Astrocyte (in vitro differentiated cells and primary cell): ENCODE measurements at regions not wholly inside any gene's neighbourhood (a gene's known extent, or its start where the extent isn't known, plus 50 kb on each side); places are given as distances from the start of the nearest gene placed in this dataset.

Source experiments
- DNase-seq: peaks from one replicate; pipeline ENCODE4 v3.0.0-alpha.2; 2010; ENCODE audit warnings: low read depth
- FAIRE-seq: peaks from 2 replicates; lab custom pipeline; 2011; peaks lifted over from hg19 to GRCh38; lab: Jason Lieb, UNC
- H2AFZ ChIP-seq: 2 replicates; pipeline ENCODE4 v1.6.0; 2012; ENCODE audit warnings: low read depth, low read length, inconsistent platforms
- H3K27ac ChIP-seq: 2 replicates; pipeline ENCODE4 v1.5.1; 2011; ENCODE audit warnings: low read depth, low read length, inconsistent platforms
- H3K27me3 ChIP-seq: 2 replicates; pipeline ENCODE4 v1.6.0; 2011; ENCODE audit warnings: low read length, inconsistent platforms; ENCODE audit not compliant: insufficient read depth
- H3K36me3 ChIP-seq: 2 replicates; pipeline ENCODE4 v1.5.1; 2011; ENCODE audit warnings: low read length, inconsistent platforms; ENCODE audit not compliant: insufficient read depth
- H3K4me1 ChIP-seq: 2 replicates; pipeline ENCODE4 v1.5.1; 2011; ENCODE audit warnings: low read length, inconsistent platforms; ENCODE audit not compliant: insufficient read depth
- H3K4me2 ChIP-seq: 2 replicates; pipeline ENCODE4 v1.6.0; 2012; ENCODE audit warnings: low read length, inconsistent platforms
- H3K4me3 ChIP-seq: 2 replicates; pipeline ENCODE4 v1.5.1; 2011; ENCODE audit warnings: low read depth, mild to moderate bottlenecking, low read length, inconsistent platforms; ENCODE audit not compliant: insufficient read depth
- H3K79me2 ChIP-seq: 2 replicates; pipeline ENCODE4 v1.6.0; 2012; ENCODE audit warnings: mild to moderate bottlenecking, low read length, inconsistent platforms; ENCODE audit not compliant: insufficient read depth
- H3K9ac ChIP-seq: 2 replicates; pipeline ENCODE4 v1.6.0; 2012; ENCODE audit warnings: mild to moderate bottlenecking, low read length, inconsistent platforms
- H3K9me3 ChIP-seq: 2 replicates; pipeline ENCODE4 v1.5.1; 2012; ENCODE audit warnings: low read depth, mild to moderate bottlenecking, low read length, inconsistent platforms; ENCODE audit not compliant: insufficient read depth
- H4K20me1 ChIP-seq: 2 replicates; pipeline ENCODE4 v1.6.0; 2012; ENCODE audit warnings: low read length, inconsistent platforms; ENCODE audit not compliant: insufficient read depth
- H3K27ac Mint-ChIP-seq: one replicate; pipeline ENCODE4 v1.8.0; 2021; ENCODE audit warnings: mild to moderate bottlenecking, mixed read lengths; ENCODE audit not compliant: unreplicated experiment
- H3K27me3 Mint-ChIP-seq: one replicate; pipeline ENCODE4 v1.8.0; 2021; ENCODE audit warnings: low read depth, mixed read lengths; ENCODE audit not compliant: unreplicated experiment
- H3K36me3 Mint-ChIP-seq: one replicate; pipeline ENCODE4 v1.8.0; 2021; ENCODE audit warnings: low read depth, mixed read lengths; ENCODE audit not compliant: unreplicated experiment
- H3K4me1 Mint-ChIP-seq: one replicate; pipeline ENCODE4 v1.8.0; 2021; ENCODE audit warnings: low read depth, mixed read lengths; ENCODE audit not compliant: unreplicated experiment
- H3K4me3 Mint-ChIP-seq: one replicate; pipeline ENCODE4 v1.8.0; 2021; ENCODE audit warnings: mild to moderate bottlenecking, moderate library complexity, mixed read lengths; ENCODE audit not compliant: unreplicated experiment
- H3K9me3 Mint-ChIP-seq: one replicate; pipeline ENCODE4 v1.8.0; 2021; ENCODE audit warnings: mild to moderate bottlenecking, mixed read lengths; ENCODE audit not compliant: unreplicated experiment
- CTCF ChIP-seq: IDR thresholded peaks from 2 replicates; pipeline ENCODE4 v1.5.1; 2011; ENCODE audit warnings: low read depth, mild to moderate bottlenecking, inconsistent platforms, low read length, moderate library complexity; ENCODE audit not compliant: insufficient read depth
- EZH2 ChIP-seq: IDR thresholded peaks from 2 replicates; pipeline ENCODE4 v1.6.1; 2012; ENCODE audit warnings: mild to moderate bottlenecking, low read length, inconsistent platforms; ENCODE audit not compliant: insufficient read depth

GRCh38 chr2:236684504-236685256 is 115.1 kb downstream of the ACKR3 start:
- Histone ChIP-seq H3K79me2 (no peaks in the 10 kb centered on the region), H3K4me3 (no peak overlapping the region), H3K27me3 (no peaks in the 10 kb centered on the region), H3K36me3 (no peaks in the 10 kb centered on the region), H3K4me1 (no peaks in the 10 kb centered on the region), H3K9ac (no peak overlapping the region), H3K27ac (no peak overlapping the region), H4K20me1 (no peaks in the 10 kb centered on the region), H3K9me3 (no peaks in the 10 kb centered on the region), H2AFZ (no peak overlapping the region), H3K4me2 (no peak overlapping the region)
- Mint-ChIP-seq H3K4me3 (no peak overlapping the region), H3K36me3 (no peaks in the 10 kb centered on the region), H3K27me3 (no peaks in the 10 kb centered on the region), H3K4me1 (peaks cover 28% of the 10 kb centered on the region), H3K9me3 (peaks cover 1% of the 10 kb centered on the region), H3K27ac (no peak overlapping the region)
- no peak for DNase-seq
- no peak for FAIRE-seq
- TF ChIP-seq EZH2 (no peak), CTCF (no peak)

DNA sequence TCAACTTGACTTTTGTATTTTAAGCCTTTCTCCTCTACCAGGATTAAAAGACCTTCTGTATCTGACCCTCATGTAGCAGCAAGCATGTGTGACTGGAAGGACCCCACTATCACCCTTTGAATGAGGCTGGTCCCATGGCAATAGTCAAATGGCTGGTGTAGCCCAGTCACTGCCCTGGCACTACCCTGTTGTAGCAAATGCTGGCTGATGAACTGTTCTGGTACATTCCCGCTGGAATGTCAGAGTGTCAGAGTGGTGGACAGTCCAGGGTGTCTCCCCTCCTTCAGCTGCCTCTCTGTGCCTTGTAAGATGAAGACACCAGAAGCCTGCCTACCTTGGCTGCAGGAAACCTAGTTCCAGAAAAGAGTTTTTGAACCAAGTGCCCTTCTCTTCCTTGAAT is 115.7 kb downstream of the ACKR3 start:
- Histone ChIP-seq H3K27ac (no peak overlapping the region), H3K36me3 (no peaks in the 10 kb centered on the region), H3K27me3 (no peaks in the 10 kb centered on the region), H3K9me3 (no peaks in the 10 kb centered on the region), H3K79me2 (no peaks in the 10 kb centered on the region), H2AFZ (no peak overlapping the region), H3K4me2 (no peak overlapping the region), H3K9ac (no peak overlapping the region), H3K4me3 (no peak overlapping the region), H3K4me1 (peaks cover 4% of the 10 kb centered on the region), H4K20me1 (no peaks in the 10 kb centered on the region)
- TF ChIP-seq CTCF = no peak
- no peak for TF ChIP-seq EZH2
- Mint-ChIP-seq H3K27ac (no peak overlapping the region), H3K4me3 (no peak overlapping the region), H3K27me3 (no peaks in the 10 kb centered on the region), H3K4me1 (peaks cover 27% of the 10 kb centered on the region), H3K9me3 (peaks cover 1% of the 10 kb centered on the region), H3K36me3 (no peaks in the 10 kb centered on the region)
- DNase-seq (no peak), FAIRE-seq (no peak)

GRCh38 chr2:236685979-236686520 is 116.4 kb downstream of the ACKR3 start:
- H3K4me1 Mint-ChIP-seq = peaks cover 33% of the 10 kb centered on the region
- no peak overlapping the region for H3K9ac ChIP-seq
- H3K4me3 ChIP-seq = no peak overlapping the region
- H3K27me3 ChIP-seq = no peaks in the 10 kb centered on the region
- H3K27ac Mint-ChIP-seq = no peak overlapping the region
- no peak overlapping the region for H3K4me2 ChIP-seq
- H3K4me1 ChIP-seq = peaks cover 9% of the 10 kb centered on the region
- DNase-seq (no peak), FAIRE-seq (no peak)
- no peak overlapping the region for H2AFZ ChIP-seq
- no peaks in the 10 kb centered on the region for H3K36me3 ChIP-seq
- no peak for TF ChIP-seq EZH2
- no peak for TF ChIP-seq CTCF
- no peaks in the 10 kb centered on the region for H3K27me3 Mint-ChIP-seq
- no peak overlapping the region for H3K27ac ChIP-seq
- H3K79me2 ChIP-seq = no peaks in the 10 kb centered on the region
- no peak overlapping the region for H3K4me3 Mint-ChIP-seq
- H4K20me1 ChIP-seq = no peaks in the 10 kb centered on the region
- H3K9me3 ChIP-seq = no peaks in the 10 kb centered on the region
- H3K36me3 Mint-ChIP-seq = no peaks in the 10 kb centered on the region
- H3K9me3 Mint-ChIP-seq = peaks cover 1% of the 10 kb centered on the region
